ENCODE measurements at regions not wholly inside any gene's neighbourhood (a gene's known extent, or its start where the extent isn't known, plus 50 kb on each side); places are given as distances from the start of the nearest gene placed in this dataset.

DNA sequence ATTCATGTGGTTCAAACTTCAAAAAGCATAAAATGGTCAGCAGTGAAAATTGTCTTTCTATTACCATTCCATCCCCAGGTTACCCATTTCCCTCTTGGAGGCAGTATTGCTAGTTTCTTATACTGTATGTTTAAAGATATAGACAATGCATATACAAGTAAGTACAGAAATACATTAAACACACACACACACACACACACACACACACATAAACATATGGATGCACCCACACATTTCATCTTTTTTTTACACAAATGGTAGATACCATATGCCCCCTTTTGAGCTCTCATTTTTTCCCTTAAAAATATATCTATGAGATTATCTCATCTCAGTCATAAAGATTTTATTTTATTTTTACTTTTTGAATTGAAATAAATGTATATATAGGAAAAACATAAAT lies 79.7 kb downstream of the NEUROD6 start:
- no peaks in the 10 kb centered on the region for H3K9me3 ChIP-seq
- H3K4me3 ChIP-seq, result no peak overlapping the region
- no peaks in the 10 kb centered on the region for H3K4me1 ChIP-seq (replicated peaks)
- no peak overlapping the region for H3K27ac ChIP-seq
- H3K36me3 ChIP-seq, result no peaks in the 10 kb centered on the region
- no peaks in the 10 kb centered on the region for H3K27me3 ChIP-seq (replicated peaks; ENCODE audit: insufficient read depth)
- no peak for DNase-seq (ENCODE audit: low spot score)
- TF ChIP-seq POLR2A (IDR thresholded peaks at IDR 0.05) (no peak), POLR2AphosphoS5 (IDR thresholded peaks at IDR 0.05) (no peak)
- TF ChIP-seq, protein P1, sequence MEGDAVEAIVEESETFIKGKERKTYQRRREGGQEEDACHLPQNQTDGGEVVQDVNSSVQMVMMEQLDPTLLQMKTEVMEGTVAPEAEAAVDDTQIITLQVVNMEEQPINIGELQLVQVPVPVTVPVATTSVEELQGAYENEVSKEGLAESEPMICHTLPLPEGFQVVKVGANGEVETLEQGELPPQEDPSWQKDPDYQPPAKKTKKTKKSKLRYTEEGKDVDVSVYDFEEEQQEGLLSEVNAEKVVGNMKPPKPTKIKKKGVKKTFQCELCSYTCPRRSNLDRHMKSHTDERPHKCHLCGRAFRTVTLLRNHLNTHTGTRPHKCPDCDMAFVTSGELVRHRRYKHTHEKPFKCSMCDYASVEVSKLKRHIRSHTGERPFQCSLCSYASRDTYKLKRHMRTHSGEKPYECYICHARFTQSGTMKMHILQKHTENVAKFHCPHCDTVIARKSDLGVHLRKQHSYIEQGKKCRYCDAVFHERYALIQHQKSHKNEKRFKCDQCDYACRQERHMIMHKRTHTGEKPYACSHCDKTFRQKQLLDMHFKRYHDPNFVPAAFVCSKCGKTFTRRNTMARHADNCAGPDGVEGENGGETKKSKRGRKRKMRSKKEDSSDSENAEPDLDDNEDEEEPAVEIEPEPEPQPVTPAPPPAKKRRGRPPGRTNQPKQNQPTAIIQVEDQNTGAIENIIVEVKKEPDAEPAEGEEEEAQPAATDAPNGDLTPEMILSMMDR (IDR thresholded peaks at IDR 0.05), result no peak
- intact Hi-C loops (cut with DNase I), result no loop called here

DNA sequence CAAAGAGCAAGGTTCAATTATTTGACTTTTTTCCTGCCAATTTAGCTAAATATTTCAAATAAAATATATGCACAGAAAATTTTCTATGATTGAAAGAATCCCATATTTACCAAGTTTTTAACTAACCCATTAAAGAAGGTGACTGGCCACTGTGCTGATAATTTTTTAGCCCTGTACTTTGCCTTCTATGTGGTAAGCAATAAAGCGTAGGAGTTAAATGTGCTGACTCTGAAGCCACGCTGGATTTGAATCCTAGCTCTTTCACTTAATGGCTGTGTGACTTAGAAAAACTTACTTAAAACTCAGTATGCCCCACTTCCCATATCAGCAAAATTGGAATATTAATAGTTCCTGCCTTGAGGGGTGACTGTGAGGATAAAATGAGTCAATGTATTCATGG lies 82.1 kb downstream of the NEUROD6 start:
- 64% methylated on average over 2 of the region's 2 CpGs for WGBS
- intact Hi-C loops (cut with DNase I), result no loop called here
- no peaks in the 10 kb centered on the region for H3K27me3 ChIP-seq (replicated peaks; ENCODE audit: insufficient read depth)
- no peaks in the 10 kb centered on the region for H3K9me3 ChIP-seq
- no peaks in the 10 kb centered on the region for H3K4me1 ChIP-seq (replicated peaks)
- DNase-seq (ENCODE audit: low spot score), result no peak
- H3K4me3 ChIP-seq, result no peak overlapping the region
- H3K36me3 ChIP-seq, result no peaks in the 10 kb centered on the region
- no peak for TF ChIP-seq POLR2AphosphoS5 (IDR thresholded peaks at IDR 0.05)
- TF ChIP-seq POLR2A (IDR thresholded peaks at IDR 0.05), result no peak
- TF ChIP-seq, protein P1 (IDR thresholded peaks at IDR 0.05), result no peak
- H3K27ac ChIP-seq, result no peak overlapping the region

DNA sequence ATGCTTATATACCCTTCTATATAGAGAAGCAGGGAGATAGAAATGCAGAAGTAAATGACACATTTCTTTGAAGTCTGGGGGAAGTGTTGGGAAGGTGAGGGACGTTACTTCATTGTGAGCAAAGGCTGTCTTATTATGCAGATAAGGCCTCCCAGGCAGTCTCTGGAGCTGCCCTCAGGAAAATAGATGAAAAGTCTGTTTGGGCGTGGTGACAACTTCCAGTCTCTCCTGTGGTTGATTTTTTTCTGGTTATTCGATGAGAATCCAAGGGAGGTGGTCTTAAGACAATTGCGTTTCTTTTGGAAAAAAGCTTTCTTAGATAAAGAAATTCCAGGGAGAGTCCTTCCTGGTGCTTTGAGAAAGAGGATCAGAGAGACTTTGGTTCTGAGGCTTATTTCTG lies 84.0 kb downstream of the NEUROD6 start:
- intact Hi-C loops (cut with DNase I), result no loop called here
- TF ChIP-seq POLR2A (IDR thresholded peaks at IDR 0.05), result no peak
- Histone ChIP-seq H3K4me3 (no peak overlapping the region), H3K9me3 (no peaks in the 10 kb centered on the region), H3K27me3 (replicated peaks; ENCODE audit: insufficient read depth) (no peaks in the 10 kb centered on the region), H3K27ac (no peak overlapping the region), H3K36me3 (no peaks in the 10 kb centered on the region), H3K4me1 (replicated peaks) (no peaks in the 10 kb centered on the region)
- 81% methylated on average over 4 of the region's 4 CpGs for WGBS
- DNase-seq (ENCODE audit: low spot score), result no peak

DNA sequence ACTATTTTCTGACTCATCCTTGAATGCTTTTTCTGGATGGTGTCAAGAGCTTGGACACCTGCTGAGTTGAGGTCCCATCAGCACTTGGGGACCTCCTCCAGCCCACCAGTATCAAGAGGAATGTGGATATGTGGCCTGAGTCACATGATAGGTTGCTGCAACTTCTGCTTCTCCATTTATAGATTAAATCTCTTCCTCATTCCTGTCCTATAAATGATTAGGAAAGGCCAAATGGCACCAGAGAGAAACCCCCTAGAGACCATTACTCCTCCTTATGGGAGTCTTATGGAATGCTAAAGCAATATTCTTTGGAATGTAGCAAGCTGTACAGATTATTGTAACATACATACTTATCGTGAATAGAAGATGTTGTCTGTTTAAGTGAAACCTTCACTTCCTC lies 85.6 kb downstream of the NEUROD6 start:
- intact Hi-C loops (cut with DNase I), result no loop called here
- Histone ChIP-seq H3K27me3 (replicated peaks; ENCODE audit: insufficient read depth) (no peaks in the 10 kb centered on the region), H3K9me3 (no peaks in the 10 kb centered on the region), H3K4me3 (no peak overlapping the region), H3K36me3 (no peaks in the 10 kb centered on the region), H3K27ac (no peak overlapping the region), H3K4me1 (replicated peaks) (no peaks in the 10 kb centered on the region)
- TF ChIP-seq POLR2AphosphoS5 (IDR thresholded peaks at IDR 0.05) (no peak), POLR2A (IDR thresholded peaks at IDR 0.05) (no peak)
- TF ChIP-seq, protein P1 (IDR thresholded peaks at IDR 0.05), result no peak
- 83% methylated on average over 1 of the region's 1 CpG for WGBS
- no peak for DNase-seq (ENCODE audit: low spot score)

DNA sequence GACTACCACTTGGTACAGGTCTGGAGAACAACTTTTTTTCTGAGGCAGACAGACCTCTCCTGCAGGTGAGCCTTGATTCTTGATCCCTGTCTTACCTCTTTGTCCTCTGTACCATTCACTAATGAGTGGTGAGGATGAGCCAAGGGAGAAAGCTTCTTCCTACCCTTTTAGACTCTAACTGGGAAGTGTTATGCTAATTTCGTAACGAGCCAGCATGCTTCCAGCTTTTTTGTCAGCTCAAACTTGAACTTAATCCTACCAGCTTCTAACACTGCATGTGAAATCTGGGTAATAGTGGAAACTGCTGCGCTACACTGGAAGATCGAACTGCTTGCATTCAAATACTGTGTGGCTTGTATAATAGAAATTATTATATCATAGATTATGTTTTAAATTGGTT lies 87.0 kb downstream of the NEUROD6 start:
- Histone ChIP-seq H3K9me3 (no peaks in the 10 kb centered on the region), H3K4me1 (replicated peaks) (no peaks in the 10 kb centered on the region), H3K27me3 (replicated peaks; ENCODE audit: insufficient read depth) (no peaks in the 10 kb centered on the region), H3K4me3 (no peak overlapping the region), H3K27ac (no peak overlapping the region), H3K36me3 (no peaks in the 10 kb centered on the region)
- no peak for DNase-seq (ENCODE audit: low spot score)
- 87% methylated on average over 4 of the region's 4 CpGs for WGBS
- TF ChIP-seq, protein P1 (IDR thresholded peaks at IDR 0.05), result no peak
- no peak for TF ChIP-seq POLR2AphosphoS5 (IDR thresholded peaks at IDR 0.05)
- no peak for TF ChIP-seq POLR2A (IDR thresholded peaks at IDR 0.05)
- intact Hi-C loops (cut with DNase I), result no loop called here
